ENCODE measurements at regions not wholly inside any gene's neighbourhood (a gene's known extent, or its start where the extent isn't known, plus 50 kb on each side); places are given as distances from the start of the nearest gene placed in this dataset.
"Not testable (repeated sequence)": the region's sequence is repeated elsewhere in the genome, so short reads cannot be mapped to it uniquely, and the experiment has no call there.

DNA sequence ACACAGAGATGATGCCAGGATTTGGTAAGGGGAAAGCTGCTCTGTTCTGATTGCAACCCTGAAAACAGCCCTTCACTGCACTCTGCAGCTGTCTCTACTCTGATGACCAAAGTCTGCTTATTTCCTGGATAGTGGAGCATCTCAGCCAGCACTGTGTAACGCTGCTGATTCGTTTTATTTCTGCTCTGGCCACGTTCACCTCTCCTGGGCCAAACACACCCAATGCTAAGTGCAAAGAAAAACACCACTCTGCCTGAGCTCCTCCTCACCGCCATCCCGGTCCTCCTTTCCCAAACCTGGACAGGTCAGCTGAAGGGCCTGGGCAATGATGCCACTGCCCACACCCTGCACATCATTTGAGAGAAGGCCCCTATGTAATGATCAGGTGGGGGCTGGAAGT lies 529.3 kb upstream of the B3GAT1 start:
- ATAC-seq (no peak), DNase-seq (no peak)
- H3K4me3 ChIP-seq = no peak overlapping the region
- H3K27me3 ChIP-seq = no peaks in the 10 kb centered on the region
- H3K36me3 ChIP-seq (replicated peaks in 1 of 2; ENCODE audit: insufficient read depth in 1 of 2, low read depth in 2 of 2) = no peaks in the 10 kb centered on the region
- no peak overlapping the region for H3K27ac ChIP-seq
- TF ChIP-seq, protein P1, sequence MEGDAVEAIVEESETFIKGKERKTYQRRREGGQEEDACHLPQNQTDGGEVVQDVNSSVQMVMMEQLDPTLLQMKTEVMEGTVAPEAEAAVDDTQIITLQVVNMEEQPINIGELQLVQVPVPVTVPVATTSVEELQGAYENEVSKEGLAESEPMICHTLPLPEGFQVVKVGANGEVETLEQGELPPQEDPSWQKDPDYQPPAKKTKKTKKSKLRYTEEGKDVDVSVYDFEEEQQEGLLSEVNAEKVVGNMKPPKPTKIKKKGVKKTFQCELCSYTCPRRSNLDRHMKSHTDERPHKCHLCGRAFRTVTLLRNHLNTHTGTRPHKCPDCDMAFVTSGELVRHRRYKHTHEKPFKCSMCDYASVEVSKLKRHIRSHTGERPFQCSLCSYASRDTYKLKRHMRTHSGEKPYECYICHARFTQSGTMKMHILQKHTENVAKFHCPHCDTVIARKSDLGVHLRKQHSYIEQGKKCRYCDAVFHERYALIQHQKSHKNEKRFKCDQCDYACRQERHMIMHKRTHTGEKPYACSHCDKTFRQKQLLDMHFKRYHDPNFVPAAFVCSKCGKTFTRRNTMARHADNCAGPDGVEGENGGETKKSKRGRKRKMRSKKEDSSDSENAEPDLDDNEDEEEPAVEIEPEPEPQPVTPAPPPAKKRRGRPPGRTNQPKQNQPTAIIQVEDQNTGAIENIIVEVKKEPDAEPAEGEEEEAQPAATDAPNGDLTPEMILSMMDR (IDR thresholded peaks at IDR 0.05) = no peak
- TF ChIP-seq POLR2A (IDR thresholded peaks at IDR 0.05) = no peak
- no peaks in the 10 kb centered on the region for H3K4me1 ChIP-seq
- 39 to 46% methylated on average over 4 to 5 of the region's 5 CpGs for WGBS, 2 donors
- intact Hi-C loops (cut with DNase I) = no loop called here
- H3K9me3 ChIP-seq = no peaks in the 10 kb centered on the region

DNA sequence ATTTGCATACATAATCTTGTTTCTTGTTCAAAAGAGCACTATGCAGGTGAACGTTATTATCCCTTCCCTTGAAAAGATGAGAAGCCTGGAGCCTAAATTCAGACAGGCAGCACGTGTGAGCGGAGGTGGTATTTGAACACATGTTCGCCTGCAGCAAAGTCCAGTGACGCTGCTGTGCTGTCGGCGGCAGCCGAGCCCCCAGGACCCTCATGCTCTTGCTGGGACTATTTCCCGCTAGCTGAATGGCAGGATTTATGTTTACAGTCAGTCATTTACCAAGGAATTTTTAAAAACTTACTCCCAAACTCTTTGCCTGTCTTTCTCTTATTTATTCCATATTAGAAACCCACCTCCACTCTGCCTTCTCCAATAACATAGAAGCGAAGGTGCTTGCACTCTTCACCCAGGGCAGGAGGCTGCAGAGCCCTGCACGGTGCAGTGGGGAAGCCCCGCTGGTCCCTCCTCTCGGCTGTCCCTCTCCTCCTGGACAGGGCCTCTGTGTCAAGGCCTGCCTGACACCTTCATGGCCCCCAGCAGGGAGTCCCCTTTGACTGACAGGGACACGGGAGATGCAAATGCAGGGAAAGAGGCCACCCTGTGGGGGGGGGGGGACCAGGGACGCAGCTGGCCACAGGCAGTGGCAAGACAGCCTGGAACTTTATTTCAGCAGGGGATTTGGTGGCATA lies 528.5 kb upstream of the B3GAT1 start:
- TF ChIP-seq, protein P1 (IDR thresholded peaks at IDR 0.05) = no peak
- TF ChIP-seq POLR2A (IDR thresholded peaks at IDR 0.05) = no peak
- no peak overlapping the region for H3K27ac ChIP-seq
- H3K4me3 ChIP-seq = no peak overlapping the region
- H3K36me3 ChIP-seq (replicated peaks in 1 of 2; ENCODE audit: insufficient read depth in 1 of 2, low read depth in 2 of 2) = no peaks in the 10 kb centered on the region
- ATAC-seq (no peak), DNase-seq (no peak)
- intact Hi-C loops (cut with DNase I) = no loop called here
- H3K9me3 ChIP-seq = no peaks in the 10 kb centered on the region
- no peaks in the 10 kb centered on the region for H3K4me1 ChIP-seq
- 62 to 70% methylated on average over 15 of the region's 15 CpGs for WGBS, 2 donors
- no peaks in the 10 kb centered on the region for H3K27me3 ChIP-seq

DNA sequence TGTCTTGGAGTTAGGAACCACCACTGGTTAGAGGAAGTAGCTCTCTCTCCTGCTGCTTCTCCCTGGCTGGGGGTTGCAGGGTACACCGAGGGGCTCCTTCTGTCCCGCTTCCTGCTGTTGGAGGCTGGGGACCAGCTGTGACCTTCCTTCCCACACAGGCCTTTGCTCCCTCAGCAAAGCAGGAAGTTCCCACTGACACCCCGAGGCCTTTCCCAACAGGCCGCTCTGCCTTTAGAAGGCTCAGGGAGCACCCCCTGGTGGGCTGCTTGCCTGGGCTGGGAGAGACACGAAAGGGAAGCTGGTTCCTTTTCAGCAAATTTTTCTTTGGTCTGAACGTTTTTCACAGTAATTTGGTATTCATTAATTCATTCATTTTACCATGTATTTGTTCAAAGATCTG lies 527.9 kb upstream of the B3GAT1 start:
- 39 to 57% methylated on average over 6 of the region's 6 CpGs for WGBS, 2 donors
- ATAC-seq = no peak
- intact Hi-C loops (cut with DNase I) = no loop called here

GRCh38 chr11:134939031-134939430 lies 527.0 kb upstream of the B3GAT1 start:
- no peaks in the 10 kb centered on the region for H3K9me3 ChIP-seq
- whole genome bisulfite sequencing, 2 donors = 78 to 91% methylated on average over 2 of the region's 2 CpGs
- H3K4me1 ChIP-seq = no peaks in the 10 kb centered on the region
- H3K36me3 ChIP-seq (replicated peaks in 1 of 2; ENCODE audit: insufficient read depth in 1 of 2, low read depth in 2 of 2) = no peaks in the 10 kb centered on the region
- H3K27me3 ChIP-seq = no peaks in the 10 kb centered on the region
- no peak overlapping the region for H3K4me3 ChIP-seq
- no peak for TF ChIP-seq POLR2A (IDR thresholded peaks at IDR 0.05)
- TF ChIP-seq, protein P1 (IDR thresholded peaks at IDR 0.05) = no peak
- no peak overlapping the region for H3K27ac ChIP-seq
- DNase-seq = no peak
- intact Hi-C loops (cut with DNase I) = no loop called here
- no peak for ATAC-seq

More for the DNA sequence above, 527.9 kb upstream of the B3GAT1 start:
- DNase-seq = no peak
- Histone ChIP-seq H3K4me1 (no peaks in the 10 kb centered on the region), H3K27ac (no peak overlapping the region), H3K36me3 (replicated peaks in 1 of 2; ENCODE audit: insufficient read depth in 1 of 2, low read depth in 2 of 2) (no peaks in the 10 kb centered on the region), H3K9me3 (no peaks in the 10 kb centered on the region), H3K27me3 (no peaks in the 10 kb centered on the region), H3K4me3 (no peak overlapping the region)
- TF ChIP-seq POLR2A (IDR thresholded peaks at IDR 0.05) = no peak
- TF ChIP-seq, protein P1 (IDR thresholded peaks at IDR 0.05) = no peak

DNA sequence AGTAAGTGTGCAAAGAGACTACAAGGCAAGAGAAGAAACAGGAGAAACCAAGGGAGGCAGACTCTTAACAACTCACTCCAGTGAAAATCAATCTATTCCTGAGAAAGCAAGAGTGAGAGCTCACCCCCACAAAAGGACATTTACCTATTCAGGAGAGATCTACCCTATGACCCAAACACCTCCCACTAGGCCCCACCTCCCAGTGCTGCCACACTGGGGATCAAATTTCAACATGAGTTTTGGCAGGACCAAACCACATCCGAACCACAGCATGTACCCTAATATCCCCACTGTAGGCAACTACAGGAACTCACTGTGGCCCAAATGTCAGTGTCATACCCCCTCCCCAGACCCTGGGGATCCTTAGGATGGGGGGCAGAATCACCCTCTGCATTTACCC lies 526.2 kb upstream of the B3GAT1 start:
- ATAC-seq (no peak), DNase-seq (no peak)
- WGBS, 2 donors = 20 to 78% methylated on average over 1 of the region's 1 CpG
- intact Hi-C loops (cut with DNase I) = no loop called here
- no peak overlapping the region for H3K4me3 ChIP-seq
- no peaks in the 10 kb centered on the region for H3K27me3 ChIP-seq
- H3K36me3 ChIP-seq (replicated peaks in 1 of 2; ENCODE audit: insufficient read depth in 1 of 2, low read depth in 2 of 2) = no peaks in the 10 kb centered on the region
- H3K27ac ChIP-seq = no peak overlapping the region
- no peaks in the 10 kb centered on the region for H3K9me3 ChIP-seq
- no peaks in the 10 kb centered on the region for H3K4me1 ChIP-seq
- no peak for TF ChIP-seq POLR2A (IDR thresholded peaks at IDR 0.05)
- TF ChIP-seq, protein P1 (IDR thresholded peaks at IDR 0.05) = no peak

- 74 to 75% methylated on average over 4 to 14 of the region's 14 CpGs for WGBS, 2 donors
- DNase-seq; H3K36me3 ChIP-seq (replicated peaks in 1 of 2; ENCODE audit: insufficient read depth in 1 of 2, low read depth in 2 of 2); H3K4me3 ChIP-seq; H3K27me3 ChIP-seq; H3K27ac ChIP-seq; H3K9me3 ChIP-seq; ATAC-seq; H3K4me1 ChIP-seq; intact Hi-C loops (cut with DNase I): not testable (repeated sequence)
Observed at GRCh38 chr11:134937193-134937592, 525.2 kb upstream of the B3GAT1 start.

Measured in body of pancreas (tissue), 4 donors.